ENCODE measurements at regions not wholly inside any gene's neighbourhood (a gene's known extent, or its start where the extent isn't known, plus 50 kb on each side); places are given as distances from the start of the nearest gene placed in this dataset.
A peak's percentile ranks its signal among the peaks of the same experiment; 100 is the strongest.
"Not testable (repeated sequence)": the region's sequence is repeated elsewhere in the genome, so short reads cannot be mapped to it uniquely, and the experiment has no call there.

GRCh38 chr17:33709881-33710280 is 416.8 kb upstream of the ASIC2 start:
- no peak for DNase-seq

- no peak for DNase-seq
Observed at GRCh38 chr17:33712120-33712519, 419.0 kb upstream of the ASIC2 start.

- DNase-seq, result no peak
Observed at GRCh38 chr17:33716957-33717356, 423.9 kb upstream of the ASIC2 start.

GRCh38 chr17:33723736-33724135 is 430.6 kb upstream of the ASIC2 start:
- DNase-seq, result not testable (repeated sequence)

- DNase-seq, result no peak
Observed at GRCh38 chr17:33725675-33726271, 432.7 kb upstream of the ASIC2 start.

- no peak for DNase-seq
Observed at GRCh38 chr17:33730131-33730530, 437.0 kb upstream of the ASIC2 start.

GRCh38 chr17:33732116-33732515 is 439.0 kb upstream of the ASIC2 start:
- no peak for DNase-seq

- no peak for DNase-seq
Observed at GRCh38 chr17:33739714-33740113, 446.6 kb upstream of the ASIC2 start.

GRCh38 chr17:33745047-33745760 is 452.1 kb upstream of the ASIC2 start:
- DNase-seq, result no peak

- no peak for DNase-seq
Observed at GRCh38 chr17:33749171-33749570, 456.1 kb upstream of the ASIC2 start.

GRCh38 chr17:33750943-33751701 is 458.0 kb upstream of the ASIC2 start:
- peak in 4 of 5 donors; percentile 18 to 57 (median 42) for DNase-seq

- no peak for DNase-seq
Observed at GRCh38 chr17:33751702-33752065, 458.6 kb upstream of the ASIC2 start.

- DNase-seq, result peak in 1 of 5 donors; percentile 4
Observed at GRCh38 chr17:33753452-33753851, 460.4 kb upstream of the ASIC2 start.

- DNase-seq, result no peak
Observed at GRCh38 chr17:33756021-33756420, 462.9 kb upstream of the ASIC2 start.

GRCh38 chr17:33765871-33766270 is 472.8 kb upstream of the ASIC2 start:
- DNase-seq, result no peak

- no peak for DNase-seq
Observed at GRCh38 chr17:33766721-33767120, 473.6 kb upstream of the ASIC2 start.

- DNase-seq, result no peak
Observed at GRCh38 chr17:33769066-33769465, 476.0 kb upstream of the ASIC2 start.

GRCh38 chr17:33776304-33776703 is 478.8 kb upstream of the CCL2 start:
- DNase-seq, result no peak

- DNase-seq, result no peak
Observed at GRCh38 chr17:33776903-33777302, 478.2 kb upstream of the CCL2 start.

- DNase-seq, result no peak
Observed at GRCh38 chr17:33777674-33778073, 477.4 kb upstream of the CCL2 start.

GRCh38 chr17:33778505-33779233 is 476.4 kb upstream of the CCL2 start:
- DNase-seq, result no peak

- peak in 3 of 5 donors; percentile 3 to 27 (median 8) for DNase-seq
Observed at GRCh38 chr17:33779234-33779591, 475.9 kb upstream of the CCL2 start.

GRCh38 chr17:33785281-33785680 is 469.8 kb upstream of the CCL2 start:
- DNase-seq, result no peak
